Brain pericyte (primary cell): ENCODE measurements at regions not wholly inside any gene's neighbourhood (a gene's known extent, or its start where the extent isn't known, plus 50 kb on each side); places are given as distances from the start of the nearest gene placed in this dataset.

ENCODE experiments used
- DNase-seq: peaks from one replicate; pipeline ENCODE4 v3.0.0-alpha.2; 2012; ENCODE audit warnings: low read depth, low spot score

- DNase-seq: no peak
These were observed 219.9 kb upstream of the ECI2 start for GRCh38 chr6:4355241-4355640.

GRCh38 chr6:4354181-4354580, 218.8 kb upstream of the ECI2 start:
- DNase-seq: no peak

GRCh38 chr6:4352731-4353130, 217.4 kb upstream of the ECI2 start:
- no peak for DNase-seq

- no peak for DNase-seq
These were observed 216.9 kb upstream of the ECI2 start for GRCh38 chr6:4352322-4352669.

GRCh38 chr6:4351520-4352321, 216.3 kb upstream of the ECI2 start:
- peak; percentile 46 for DNase-seq

GRCh38 chr6:4350567-4351519, 215.5 kb upstream of the ECI2 start:
- DNase-seq: no peak

- DNase-seq: no peak
These were observed 214.6 kb upstream of the ECI2 start for GRCh38 chr6:4349931-4350330.

- DNase-seq: no peak
These were observed 213.9 kb upstream of the ECI2 start for GRCh38 chr6:4349323-4349722.

GRCh38 chr6:4348462-4349112, 213.2 kb upstream of the ECI2 start:
- DNase-seq: no peak

GRCh38 chr6:4347877-4348276, 212.5 kb upstream of the ECI2 start:
- no peak for DNase-seq

- no peak for DNase-seq
These were observed 211.4 kb upstream of the ECI2 start for GRCh38 chr6:4346659-4347333.

- no peak for DNase-seq
These were observed 210.2 kb upstream of the ECI2 start for GRCh38 chr6:4345543-4345942.

GRCh38 chr6:4344317-4344899, 209.0 kb upstream of the ECI2 start:
- DNase-seq: peak; percentile 72

- DNase-seq: no peak
These were observed 207.2 kb upstream of the ECI2 start for GRCh38 chr6:4342407-4343137.

- DNase-seq: no peak
These were observed 205.9 kb upstream of the ECI2 start for GRCh38 chr6:4341078-4341797.

- no peak for DNase-seq
These were observed 205.2 kb upstream of the ECI2 start for GRCh38 chr6:4340544-4340943.

GRCh38 chr6:4338884-4339283, 203.5 kb upstream of the ECI2 start:
- DNase-seq: no peak

- DNase-seq: no peak
These were observed 201.5 kb upstream of the ECI2 start for GRCh38 chr6:4336778-4337442.

GRCh38 chr6:4336084-4336483, 200.7 kb upstream of the ECI2 start:
- DNase-seq: no peak
